Adrenal gland (tissue), 5 donors: ENCODE measurements at regions not wholly inside any gene's neighbourhood (a gene's known extent, or its start where the extent isn't known, plus 50 kb on each side); places are given as distances from the start of the nearest gene placed in this dataset.

Experiments
- POLR2A ChIP-seq, 2 donors: fragments of 450-650 bp; IDR thresholded peaks; one replicate each; pipeline ENCODE4 v1.6.1; 2017; ENCODE audit warnings: antibody characterized with exemption in 2 of 2, mild to moderate bottlenecking in 2 of 2, moderate library complexity in 1 of 2
- TF ChIP-seq, protein P1 (sequence below), 6 experiments: fragments of 450-650 bp in 4 of 6; fragments of 200-600 bp in 2 of 6; sonication (generic) in 1 of 6; IDR thresholded peaks; 1 replicate in 5 of 6; 2 replicates in 1 of 6; pipeline versions ENCODE4 v1.5.1 to v1.8.0; 2016 to 2021; ENCODE audit warnings: antibody characterized with exemption in 6 of 6, mild to moderate bottlenecking in 2 of 6, moderate library complexity in 1 of 6
- donor health status: DM: no; HTN: no; CAD: no.

DNA sequence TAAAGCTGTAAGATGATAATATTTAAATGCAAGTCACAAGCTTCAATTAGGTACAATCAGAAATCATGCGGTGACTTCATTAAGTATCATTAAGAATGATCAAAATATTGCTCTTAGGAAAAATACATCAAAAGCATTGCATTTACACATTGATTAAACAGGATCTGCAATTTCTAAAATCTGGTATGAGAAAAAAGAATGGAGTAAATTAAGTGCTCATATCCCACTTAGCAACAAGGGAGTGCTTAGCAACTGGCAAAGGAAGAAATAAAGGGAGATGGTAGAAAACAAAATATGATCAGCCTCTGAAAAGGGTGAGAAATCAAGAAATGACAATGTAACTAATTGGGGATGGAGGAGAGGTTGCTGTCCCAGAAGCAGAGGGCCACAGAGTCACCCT is 1918.2 kb upstream of the PIK3C3 start:
- TF ChIP-seq POLR2A (IDR thresholded peaks at IDR 0.05), result no peak
- TF ChIP-seq, protein P1, sequence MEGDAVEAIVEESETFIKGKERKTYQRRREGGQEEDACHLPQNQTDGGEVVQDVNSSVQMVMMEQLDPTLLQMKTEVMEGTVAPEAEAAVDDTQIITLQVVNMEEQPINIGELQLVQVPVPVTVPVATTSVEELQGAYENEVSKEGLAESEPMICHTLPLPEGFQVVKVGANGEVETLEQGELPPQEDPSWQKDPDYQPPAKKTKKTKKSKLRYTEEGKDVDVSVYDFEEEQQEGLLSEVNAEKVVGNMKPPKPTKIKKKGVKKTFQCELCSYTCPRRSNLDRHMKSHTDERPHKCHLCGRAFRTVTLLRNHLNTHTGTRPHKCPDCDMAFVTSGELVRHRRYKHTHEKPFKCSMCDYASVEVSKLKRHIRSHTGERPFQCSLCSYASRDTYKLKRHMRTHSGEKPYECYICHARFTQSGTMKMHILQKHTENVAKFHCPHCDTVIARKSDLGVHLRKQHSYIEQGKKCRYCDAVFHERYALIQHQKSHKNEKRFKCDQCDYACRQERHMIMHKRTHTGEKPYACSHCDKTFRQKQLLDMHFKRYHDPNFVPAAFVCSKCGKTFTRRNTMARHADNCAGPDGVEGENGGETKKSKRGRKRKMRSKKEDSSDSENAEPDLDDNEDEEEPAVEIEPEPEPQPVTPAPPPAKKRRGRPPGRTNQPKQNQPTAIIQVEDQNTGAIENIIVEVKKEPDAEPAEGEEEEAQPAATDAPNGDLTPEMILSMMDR (IDR thresholded peaks at IDR 0.05), result no peak
